Endothelial cell (in vitro differentiated cells): ENCODE measurements at regions not wholly inside any gene's neighbourhood (a gene's known extent, or its start where the extent isn't known, plus 50 kb on each side); places are given as distances from the start of the nearest gene placed in this dataset.

Experiments
- DNase-seq: peaks from one replicate; pipeline ENCODE4 v3.0.0; 2021; ENCODE audit warnings: low spot score
- H3K27ac Mint-ChIP-seq: one replicate; pipeline ENCODE4 v1.8.0; 2021; ENCODE audit warnings: mixed read lengths, inconsistent platforms; ENCODE audit not compliant: unreplicated experiment
- H3K27me3 Mint-ChIP-seq: one replicate; pipeline ENCODE4 v1.8.0; 2021; ENCODE audit warnings: mild to moderate bottlenecking, moderate library complexity, mixed read lengths, inconsistent platforms; ENCODE audit not compliant: unreplicated experiment
- H3K36me3 Mint-ChIP-seq: one replicate; pipeline ENCODE4 v1.8.0; 2021; ENCODE audit warnings: mild to moderate bottlenecking, low read depth, mixed read lengths, inconsistent platforms; ENCODE audit not compliant: unreplicated experiment
- H3K4me1 Mint-ChIP-seq: one replicate; pipeline ENCODE4 v1.8.0; 2021; ENCODE audit warnings: mild to moderate bottlenecking, mixed read lengths, inconsistent platforms; ENCODE audit not compliant: unreplicated experiment
- H3K4me3 Mint-ChIP-seq: one replicate; pipeline ENCODE4 v1.8.0; 2021; ENCODE audit warnings: mild to moderate bottlenecking, mixed read lengths, inconsistent platforms; ENCODE audit not compliant: unreplicated experiment
- H3K9me3 Mint-ChIP-seq: one replicate; pipeline ENCODE4 v1.8.0; 2021; ENCODE audit warnings: mixed read lengths, inconsistent platforms; ENCODE audit not compliant: unreplicated experiment
- CTCF ChIP-seq: fragments of 200-600 bp; sonication (generic); IDR thresholded peaks from one replicate; pipeline ENCODE4 v1.5.0; 2021; ENCODE audit warnings: antibody characterized with exemption; ENCODE audit not compliant: unreplicated experiment

- H3K4me3 Mint-ChIP-seq: no peak overlapping the region
- H3K4me1 Mint-ChIP-seq: no peaks in the 10 kb centered on the region
- no peaks in the 10 kb centered on the region for H3K36me3 Mint-ChIP-seq
- TF ChIP-seq CTCF: no peak
- peaks cover 2% of the 10 kb centered on the region for H3K27me3 Mint-ChIP-seq
- no peak for DNase-seq
- H3K27ac Mint-ChIP-seq: no peak overlapping the region
- H3K9me3 Mint-ChIP-seq: no peaks in the 10 kb centered on the region
These were observed 616.7 kb downstream of the KCNJ2 start for GRCh38 chr17:70786081-70786480.

GRCh38 chr17:70787721-70788300 lies 618.5 kb downstream of the KCNJ2 start:
- H3K27ac Mint-ChIP-seq: no peak overlapping the region

GRCh38 chr17:70791748-70792443 lies 622.6 kb downstream of the KCNJ2 start:
- H3K4me3 Mint-ChIP-seq: no peak overlapping the region
- no peak for DNase-seq
- peaks cover 2% of the 10 kb centered on the region for H3K27me3 Mint-ChIP-seq
- H3K36me3 Mint-ChIP-seq: no peaks in the 10 kb centered on the region
- no peak overlapping the region for H3K27ac Mint-ChIP-seq
- H3K4me1 Mint-ChIP-seq: no peaks in the 10 kb centered on the region
- no peaks in the 10 kb centered on the region for H3K9me3 Mint-ChIP-seq
- no peak for TF ChIP-seq CTCF

More at GRCh38 chr17:70787721-70788300, 618.5 kb downstream of the KCNJ2 start:
- Mint-ChIP-seq H3K4me1 (no peaks in the 10 kb centered on the region), H3K36me3 (no peaks in the 10 kb centered on the region), H3K4me3 (no peak overlapping the region), H3K27me3 (peaks cover 2% of the 10 kb centered on the region), H3K9me3 (no peaks in the 10 kb centered on the region)
- no peak for TF ChIP-seq CTCF
- no peak for DNase-seq

GRCh38 chr17:70794738-70795137 lies 625.4 kb downstream of the KCNJ2 start:
- no peaks in the 10 kb centered on the region for H3K27me3 Mint-ChIP-seq
- no peaks in the 10 kb centered on the region for H3K4me1 Mint-ChIP-seq
- no peak overlapping the region for H3K27ac Mint-ChIP-seq
- peaks cover 5% of the 10 kb centered on the region for H3K9me3 Mint-ChIP-seq
- H3K36me3 Mint-ChIP-seq: no peaks in the 10 kb centered on the region
- TF ChIP-seq CTCF: no peak
- no peak for DNase-seq
- no peak overlapping the region for H3K4me3 Mint-ChIP-seq

- Mint-ChIP-seq H3K4me1 (no peaks in the 10 kb centered on the region), H3K9me3 (peaks cover 5% of the 10 kb centered on the region), H3K27ac (no peak overlapping the region), H3K4me3 (no peak overlapping the region), H3K27me3 (no peaks in the 10 kb centered on the region), H3K36me3 (no peaks in the 10 kb centered on the region)
- no peak for TF ChIP-seq CTCF
- DNase-seq: no peak
These were observed 626.3 kb downstream of the KCNJ2 start for GRCh38 chr17:70795620-70796019.
